PC-9 (cell line): ENCODE measurements at regions not wholly inside any gene's neighbourhood (a gene's known extent, or its start where the extent isn't known, plus 50 kb on each side); places are given as distances from the start of the nearest gene placed in this dataset.

ENCODE experiments used
- BruUV-seq: library from RNA; stranded (reverse); fragments of 400-500 nt; replicated peaks from 2 replicates; lab custom pipeline; 2021; lab: Mats Ljungman, UMichigan
- CTCF ChIA-PET: fragments of 300-600 bp; sonication (Branson Sonifier 250); formaldehyde crosslinking; loops from one replicate; lab custom pipeline; 2022; ENCODE audit warnings: antibody characterized with exemption; lab: Charles Lee
- POLR2A ChIA-PET: fragments of 300-600 bp; sonication (Branson Sonifier 250); formaldehyde crosslinking; loops from one replicate; lab custom pipeline; 2022; ENCODE audit warnings: antibody characterized with exemption; ENCODE audit not compliant: unreplicated experiment; lab: Charles Lee
- DNase-seq, 2 experiments: peaks; one replicate each; pipeline versions ENCODE4 v3.0.0 to v3.0.0-alpha.2; 2015 to 2022; ENCODE audit warnings: mixed read lengths in 1 of 2
- H2AFZ ChIP-seq: fragments of 200-600 bp; sonication (generic); 2 replicates; pipeline ENCODE4 v1.8.1; 2017; ENCODE audit warnings: antibody characterized with exemption
- H3F3A ChIP-seq: fragments of 200-600 bp; sonication (generic); 2 replicates; pipeline ENCODE4 v1.8.1; 2017; ENCODE audit warnings: antibody characterized with exemption, mild to moderate bottlenecking, low read depth; ENCODE audit not compliant: insufficient read depth
- H3K27ac ChIP-seq: fragments of 200-600 bp; sonication (generic); 2 replicates; pipeline ENCODE4 v1.6.1; 2016; ENCODE audit warnings: mixed run types
- H3K27me3 ChIP-seq: fragments of 200-600 bp; sonication (generic); 2 replicates; pipeline ENCODE4 v1.6.1; 2016; ENCODE audit warnings: low read depth, mixed run types; ENCODE audit not compliant: insufficient read depth
- H3K36me3 ChIP-seq: fragments of 200-600 bp; sonication (generic); 2 replicates; pipeline ENCODE4 v1.6.1; 2016; ENCODE audit warnings: low read depth, mixed run types
- H3K4me1 ChIP-seq: fragments of 200-600 bp; sonication (generic); replicated peaks from 2 replicates; pipeline ENCODE4 v1.6.1; 2016; ENCODE audit warnings: mixed run types; ENCODE audit not compliant: insufficient read depth
- H3K4me2 ChIP-seq: fragments of 200-600 bp; sonication (generic); 2 replicates; pipeline ENCODE4 v1.6.1; 2017; ENCODE audit warnings: mixed run types
- H3K4me3 ChIP-seq: fragments of 200-600 bp; sonication (generic); 2 replicates; pipeline ENCODE4 v1.6.1; 2016; ENCODE audit warnings: mixed run types
- H3K79me2 ChIP-seq: fragments of 200-600 bp; sonication (generic); 2 replicates; pipeline ENCODE4 v1.6.1; 2017; ENCODE audit warnings: low read depth, mixed run types
- H3K9me2 ChIP-seq: fragments of 200-600 bp; sonication (generic); 2 replicates; pipeline ENCODE4 v1.8.1; 2017; ENCODE audit warnings: mild to moderate bottlenecking; ENCODE audit not compliant: insufficient read depth
- H3K9me3 ChIP-seq: fragments of 200-600 bp; sonication (generic); 2 replicates; pipeline ENCODE4 v1.8.1; 2016; ENCODE audit warnings: low read depth; ENCODE audit not compliant: insufficient read depth
- H4K20me1 ChIP-seq: fragments of 200-600 bp; sonication (generic); 2 replicates; pipeline ENCODE4 v1.8.1; 2017; ENCODE audit not compliant: insufficient read depth
- CTCF ChIP-seq: fragments of 200-600 bp; sonication (generic); conservative IDR thresholded peaks from 2 replicates; pipeline ENCODE4 v1.6.1; 2017; ENCODE audit warnings: mixed run types, antibody characterized with exemption, mild to moderate bottlenecking, moderate library complexity
- EZH2 ChIP-seq: fragments of 200-600 bp; sonication (generic); IDR thresholded peaks from 2 replicates; pipeline ENCODE4 v1.8.0; 2017; ENCODE audit warnings: antibody characterized with exemption, low read depth
- intact Hi-C: fragments of 100-400 bp; cut with micrococcal nuclease; formaldehyde crosslinking; loops from one replicate; pipeline ENCODE4 v1.10.0; 2022; ENCODE audit not compliant: unreplicated experiment

- CTCF ChIA-PET: no interaction called here
Measured at GRCh38 chr3:22893101-22893500, 310.0 kb upstream of the UBE2E2 start.

GRCh38 chr3:22893644-22894325, 309.3 kb upstream of the UBE2E2 start:
- no peak for DNase-seq
- no peak overlapping the region for H2AFZ ChIP-seq
- no peaks in the 10 kb centered on the region for H3K79me2 ChIP-seq
- H3K36me3 ChIP-seq: no peaks in the 10 kb centered on the region
- H3K9me2 ChIP-seq: no peaks in the 10 kb centered on the region
- no peak for TF ChIP-seq CTCF
- no peak for TF ChIP-seq EZH2
- no peak overlapping the region for H3K4me3 ChIP-seq
- no peaks in the 10 kb centered on the region for H3K9me3 ChIP-seq
- no peak overlapping the region for H3K4me2 ChIP-seq
- POLR2A ChIA-PET: no interaction called here
- no peak overlapping the region for H3K27ac ChIP-seq
- no peaks in the 10 kb centered on the region for H3F3A ChIP-seq
- no peaks in the 10 kb centered on the region for H3K4me1 ChIP-seq
- H3K27me3 ChIP-seq: no peaks in the 10 kb centered on the region
- intact Hi-C loops: no loop called here
- CTCF ChIA-PET: no interaction called here
- H4K20me1 ChIP-seq: no peaks in the 10 kb centered on the region
- no TSS peak for BruUV-seq

More at GRCh38 chr3:22893101-22893500, 310.0 kb upstream of the UBE2E2 start:
- no TSS peak for BruUV-seq
- intact Hi-C loops: no loop called here
- H3K27me3 ChIP-seq: no peaks in the 10 kb centered on the region
- no peaks in the 10 kb centered on the region for H3F3A ChIP-seq
- no peak overlapping the region for H3K27ac ChIP-seq
- no peaks in the 10 kb centered on the region for H3K36me3 ChIP-seq
- no peak overlapping the region for H3K4me3 ChIP-seq
- POLR2A ChIA-PET: no interaction called here
- H3K9me2 ChIP-seq: no peaks in the 10 kb centered on the region
- H3K4me2 ChIP-seq: no peak overlapping the region
- no peak for DNase-seq
- H3K79me2 ChIP-seq: no peaks in the 10 kb centered on the region
- H3K4me1 ChIP-seq: no peaks in the 10 kb centered on the region
- no peak for TF ChIP-seq CTCF
- no peak for TF ChIP-seq EZH2
- no peaks in the 10 kb centered on the region for H3K9me3 ChIP-seq
- H4K20me1 ChIP-seq: no peaks in the 10 kb centered on the region
- no peak overlapping the region for H2AFZ ChIP-seq

GRCh38 chr3:22894865-22895264, 308.3 kb upstream of the UBE2E2 start:
- Histone ChIP-seq H3F3A (no peaks in the 10 kb centered on the region), H2AFZ (no peak overlapping the region), H3K27ac (no peak overlapping the region), H3K4me3 (no peak overlapping the region), H3K4me2 (no peak overlapping the region), H3K9me3 (no peaks in the 10 kb centered on the region), H3K4me1 (no peaks in the 10 kb centered on the region), H3K9me2 (no peaks in the 10 kb centered on the region), H3K79me2 (no peaks in the 10 kb centered on the region), H3K36me3 (no peaks in the 10 kb centered on the region), H4K20me1 (no peaks in the 10 kb centered on the region), H3K27me3 (no peaks in the 10 kb centered on the region)
- ChIA-PET CTCF (no interaction called here), POLR2A (no interaction called here)
- intact Hi-C loops: no loop called here
- TF ChIP-seq EZH2: no peak
- no peak for TF ChIP-seq CTCF
- no peak for DNase-seq
- BruUV-seq: no TSS peak
